CD14-positive monocyte (primary cell): ENCODE measurements at regions not wholly inside any gene's neighbourhood (a gene's known extent, or its start where the extent isn't known, plus 50 kb on each side); places are given as distances from the start of the nearest gene placed in this dataset.

Source experiments
- DNase-seq, 3 donors: peaks; one replicate each; pipeline ENCODE4 v3.0.0-alpha.2; 2011 to 2022
- H2AFZ ChIP-seq: 2 replicates; pipeline ENCODE4 v1.6.0; 2012; ENCODE audit warnings: mild to moderate bottlenecking, low read depth, low read length, inconsistent platforms; ENCODE audit not compliant: insufficient read depth, poor library complexity, severe bottlenecking
- H3K27ac ChIP-seq, 2 donors: 1 replicate in 1 of 2; 2 replicates in 1 of 2; pipeline ENCODE4 v1.5.1; 2012 to 2013; ENCODE audit warnings: low read length in 2 of 2, control low read depth in 1 of 2, inconsistent platforms in 1 of 2, low read depth in 1 of 2, mild to moderate bottlenecking in 1 of 2
- H3K27me3 ChIP-seq, 2 donors: one replicate each; pipeline versions ENCODE4 v1.6.0 to v1.6.1; 2011 to 2013; ENCODE audit warnings: low read length in 2 of 2; ENCODE audit not compliant: control insufficient read depth in 2 of 2, insufficient read depth in 2 of 2
- H3K36me3 ChIP-seq, 2 donors: replicated peaks in 1 of 2; 1 replicate in 1 of 2; 2 replicates in 1 of 2; pipeline versions ENCODE4 v1.5.1 to v1.6.1; 2012 to 2013; ENCODE audit warnings: low read length in 2 of 2, control low read depth in 1 of 2, inconsistent platforms in 1 of 2, mild to moderate bottlenecking in 1 of 2; ENCODE audit not compliant: insufficient read depth in 2 of 2, control insufficient read depth in 1 of 2
- H3K4me1 ChIP-seq, 2 donors: 1 replicate in 1 of 2; 2 replicates in 1 of 2; pipeline versions ENCODE4 v1.5.1 to v1.6.1; 2012 to 2013; ENCODE audit warnings: low read length in 2 of 2, control low read depth in 1 of 2, inconsistent platforms in 1 of 2, mild to moderate bottlenecking in 1 of 2, moderate library complexity in 1 of 2; ENCODE audit not compliant: insufficient read depth in 2 of 2, control insufficient read depth in 1 of 2
- H3K4me2 ChIP-seq: replicated peaks from 2 replicates; pipeline ENCODE3; 2012; ENCODE audit warnings: low read length, moderate library complexity, mild to moderate bottlenecking; ENCODE audit not compliant: poor library complexity, severe bottlenecking; ENCODE audit errors: extremely low read depth
- H3K4me3 ChIP-seq, 3 experiments: fragments of 200-600 bp in 1 of 3; sonication (generic) in 1 of 3; replicated peaks in 1 of 3; 1 replicate in 2 of 3; 2 replicates in 1 of 3; pipeline ENCODE4 v1.5.1; 2011 to 2013; ENCODE audit warnings: low read length in 3 of 3, mild to moderate bottlenecking in 3 of 3, control low read depth in 2 of 3, low read depth in 2 of 3, inconsistent platforms in 1 of 3, moderate library complexity in 1 of 3
- H3K79me2 ChIP-seq: 2 replicates; pipeline ENCODE4 v1.6.0; 2012; ENCODE audit warnings: mild to moderate bottlenecking, control low read depth, inconsistent platforms, low read length, moderate library complexity; ENCODE audit not compliant: insufficient read depth
- H3K9ac ChIP-seq: 2 replicates; pipeline ENCODE4 v1.6.0; 2017; ENCODE audit warnings: low read length, mild to moderate bottlenecking; ENCODE audit not compliant: insufficient read depth, poor library complexity, severe bottlenecking
- H3K9me3 ChIP-seq, 2 donors: replicated peaks in 1 of 2; 1 replicate in 1 of 2; 2 replicates in 1 of 2; pipeline versions ENCODE4 v1.5.1 to v1.6.1; 2012 to 2013; ENCODE audit warnings: low read length in 2 of 2, control low read depth in 1 of 2; ENCODE audit not compliant: control insufficient read depth in 1 of 2, insufficient read depth in 1 of 2
- H4K20me1 ChIP-seq: 2 replicates; pipeline ENCODE4 v1.6.0; 2012; ENCODE audit warnings: mild to moderate bottlenecking, low read length, control low read depth, moderate library complexity; ENCODE audit not compliant: insufficient read depth
- H3K27ac Mint-ChIP-seq, 7 donors: one replicate each; pipeline ENCODE4 v1.8.0; 2020; ENCODE audit warnings: mild to moderate bottlenecking in 7 of 7, mixed read lengths in 7 of 7, moderate library complexity in 6 of 7, inconsistent platforms in 2 of 7
- H3K27me3 Mint-ChIP-seq, 3 donors: one replicate each; pipeline ENCODE4 v1.8.0; 2021 to 2022; ENCODE audit warnings: low read depth in 3 of 3, mild to moderate bottlenecking in 3 of 3, mixed read lengths in 3 of 3, moderate library complexity in 3 of 3, inconsistent platforms in 1 of 3
- H3K36me3 Mint-ChIP-seq, 2 donors: one replicate each; pipeline ENCODE4 v1.8.0; 2020; ENCODE audit warnings: mixed read lengths in 2 of 2, inconsistent platforms in 1 of 2, mild to moderate bottlenecking in 1 of 2
- H3K4me1 Mint-ChIP-seq: one replicate; pipeline ENCODE4 v1.8.0; 2020; ENCODE audit warnings: mild to moderate bottlenecking, mixed read lengths
- H3K4me3 Mint-ChIP-seq, 2 donors: one replicate each; pipeline ENCODE4 v1.8.0; 2020; ENCODE audit warnings: mild to moderate bottlenecking in 2 of 2, mixed read lengths in 2 of 2, moderate library complexity in 1 of 2
- H3K9me3 Mint-ChIP-seq, 7 donors: one replicate each; pipeline ENCODE4 v1.8.0; 2020 to 2022; ENCODE audit warnings: mixed read lengths in 7 of 7, mild to moderate bottlenecking in 6 of 7, moderate library complexity in 6 of 7, inconsistent platforms in 2 of 7
- CTCF ChIP-seq: fragments of 200-600 bp; IDR thresholded peaks from one replicate; pipeline ENCODE4 v1.8.0; 2022; ENCODE audit warnings: antibody characterized with exemption, mild to moderate bottlenecking
- WGBS: methylation state at CpG from one replicate; pipeline ENCODE4 v1.1.5; 2013; ENCODE audit warnings: missing lambda C conversion rate; ENCODE audit not compliant: insufficient coverage; 5-methylcytosine and 5-hydroxymethylcytosine counted together
- intact Hi-C, 2 donors: fragments of 100-400 bp; cut with micrococcal nuclease; formaldehyde crosslinking; loops; one replicate each; pipeline versions ENCODE4 v1.15.0 to v1.15.1; 2023

- Mint-ChIP-seq H3K27ac (no peak overlapping the region), H3K4me3 (no peak overlapping the region), H3K4me1 (no peaks in the 10 kb centered on the region), H3K36me3 (no peaks in the 10 kb centered on the region), H3K9me3 (peaks cover 0 to 11% (median 3%) of the 10 kb centered on the region in 7 donors), H3K27me3 (peaks cover 2 to 8% (median 3%) of the 10 kb centered on the region in 3 donors)
- Histone ChIP-seq H3K36me3 (no peaks in the 10 kb centered on the region), H3K79me2 (no peaks in the 10 kb centered on the region), H3K27me3 (no peaks in the 10 kb centered on the region), H3K9ac (no peak overlapping the region), H3K27ac (no peak overlapping the region), H2AFZ (no peak overlapping the region), H3K4me3 (no peak overlapping the region), H3K9me3 (no peaks in the 10 kb centered on the region), H3K4me1 (no peaks in the 10 kb centered on the region), H3K4me2 (no peak overlapping the region), H4K20me1 (no peaks in the 10 kb centered on the region)
- 88% methylated on average over 10 of the region's 13 CpGs for WGBS
- intact Hi-C loops, result no loop called here
- TF ChIP-seq CTCF, result no peak
- no peak for DNase-seq
These were observed 254.5 kb upstream of the B3GAT1 start for GRCh38 chr11:134666273-134667174.

- DNase-seq, result no peak
- H2AFZ ChIP-seq, result no peak overlapping the region
- Mint-ChIP-seq H3K27me3 (peaks cover 2 to 8% (median 3%) of the 10 kb centered on the region in 3 donors), H3K27ac (no peak overlapping the region), H3K4me1 (no peaks in the 10 kb centered on the region), H3K9me3 (peaks cover 0 to 11% (median 5%) of the 10 kb centered on the region in 7 donors), H3K36me3 (no peaks in the 10 kb centered on the region), H3K4me3 (no peak overlapping the region)
- H4K20me1 ChIP-seq, result no peaks in the 10 kb centered on the region
- H3K4me1 ChIP-seq, result no peaks in the 10 kb centered on the region
- H3K79me2 ChIP-seq, result no peaks in the 10 kb centered on the region
- intact Hi-C loops, result no loop called here
- H3K9ac ChIP-seq, result no peak overlapping the region
- H3K27me3 ChIP-seq, result no peaks in the 10 kb centered on the region
- H3K9me3 ChIP-seq, result no peaks in the 10 kb centered on the region
- no peak overlapping the region for H3K27ac ChIP-seq
- H3K36me3 ChIP-seq, result no peaks in the 10 kb centered on the region
- no peak overlapping the region for H3K4me2 ChIP-seq
- 82% methylated on average over 14 of the region's 19 CpGs for WGBS
- no peak for TF ChIP-seq CTCF
- no peak overlapping the region for H3K4me3 ChIP-seq
These were observed 253.7 kb upstream of the B3GAT1 start for GRCh38 chr11:134665571-134666270.
